GM10248 (cell line): ENCODE measurements at regions not wholly inside any gene's neighbourhood (a gene's known extent, or its start where the extent isn't known, plus 50 kb on each side); places are given as distances from the start of the nearest gene placed in this dataset.

ENCODE experiments used
- CTCF ChIA-PET: fragments of 300-600 bp; sonication (Branson Sonifier 250); formaldehyde crosslinking; extraction: SDS; loops from one replicate; lab custom pipeline; 2021; ENCODE audit warnings: antibody characterized with exemption; lab: Yijun Ruan, JAX
- POLR2A ChIA-PET: fragments of 350-650 bp; sonication (Branson Sonifier 250); formaldehyde crosslinking; extraction: SDS; loops from one replicate; lab custom pipeline; 2020; ENCODE audit warnings: antibody characterized with exemption; lab: Yijun Ruan, JAX
- DNase-seq: peaks from one replicate; pipeline ENCODE4 v3.0.0; 2012; ENCODE audit errors: extremely low spot score
- CTCF ChIP-seq: IDR thresholded peaks from 2 replicates; pipeline ENCODE4 v1.5.1; 2012; ENCODE audit warnings: mild to moderate bottlenecking, low read depth; ENCODE audit errors: extremely low read depth, missing control alignments, control extremely low read depth

GRCh38 chr11:95465887-95466286, 234.9 kb upstream of the SESN3 start:
- DNase-seq: no peak
- POLR2A ChIA-PET: no interaction called here
- CTCF ChIA-PET: interaction anchor here (0.9 to 1.7 kb wide), 2 partner anchors 15 to 33 kb away, joined by 3 read pairs; no protein-coding TSS in a partner anchor
- TF ChIP-seq CTCF: no peak

- ChIA-PET POLR2A (no interaction called here), CTCF (interaction anchor here (1.2 kb wide), 1 partner anchor 14 kb away, joined by 3 read pairs; no protein-coding TSS in a partner anchor)
- no peak for TF ChIP-seq CTCF
- no peak for DNase-seq
These were observed 230.9 kb upstream of the SESN3 start for GRCh38 chr11:95461858-95462257.

- no peak for TF ChIP-seq CTCF
- ChIA-PET POLR2A (no interaction called here), CTCF (interaction anchor here (1.2 kb wide), 1 partner anchor 14 kb away, joined by 3 read pairs; no protein-coding TSS in a partner anchor)
- DNase-seq: no peak
These were observed 230.3 kb upstream of the SESN3 start for GRCh38 chr11:95461348-95461747.

GRCh38 chr11:95459291-95460042, 228.5 kb upstream of the SESN3 start:
- POLR2A ChIA-PET: no interaction called here
- DNase-seq: no peak
- CTCF ChIA-PET: no interaction called here
- TF ChIP-seq CTCF: no peak

GRCh38 chr11:95456714-95457491, 225.9 kb upstream of the SESN3 start:
- ChIA-PET CTCF (interaction anchor here (1.1 kb wide), 1 partner anchor 11 kb away, joined by 3 read pairs; no protein-coding TSS in a partner anchor), POLR2A (no interaction called here)
- TF ChIP-seq CTCF: no peak
- no peak for DNase-seq

- DNase-seq: no peak
- POLR2A ChIA-PET: no interaction called here
- CTCF ChIA-PET: interaction anchor here (0.8 to 1.1 kb wide), 2 partner anchors 9 kb away, joined by 3 read pairs; no protein-coding TSS in a partner anchor
- TF ChIP-seq CTCF: no peak
These were observed 224.4 kb upstream of the SESN3 start for GRCh38 chr11:95455228-95455970.
